Activated CD4-positive, CD25-positive, alpha-beta regulatory T cell treated with anti-CD3 and anti-CD28 coated beads, Interleukin-2, amount 50 U/mL, for 16 hours (primary cell): ENCODE measurements at regions not wholly inside any gene's neighbourhood (a gene's known extent, or its start where the extent isn't known, plus 50 kb on each side); places are given as distances from the start of the nearest gene placed in this dataset.
"Not testable (repeated sequence)": the region's sequence is repeated elsewhere in the genome, so short reads cannot be mapped to it uniquely, and the experiment has no call there.

Experiments
- DNase-seq: peaks from one replicate; pipeline ENCODE4 v3.0.0-alpha.2; 2020; ENCODE audit warnings: low read depth, low spot score

DNA sequence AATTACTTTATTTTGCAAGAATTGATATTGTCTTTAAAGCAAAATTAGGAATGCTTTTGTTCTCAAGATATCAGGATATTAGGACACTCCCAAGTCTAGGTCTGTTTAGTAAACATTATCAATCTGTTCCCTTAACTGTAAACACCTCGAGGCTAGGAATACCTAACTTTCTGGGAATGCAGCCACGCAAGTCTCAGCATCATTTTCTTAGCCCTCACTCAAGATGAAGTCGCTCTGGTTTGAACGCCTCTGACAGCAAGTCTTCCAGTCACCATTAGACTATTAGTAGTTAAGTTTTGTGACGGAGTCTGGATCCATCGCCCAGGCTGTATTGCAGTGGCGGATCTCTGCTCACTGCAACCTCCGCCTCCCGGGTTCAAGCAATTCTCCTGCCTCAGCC is 128.0 kb upstream of the MYO3A start:
- DNase-seq = no peak

DNA sequence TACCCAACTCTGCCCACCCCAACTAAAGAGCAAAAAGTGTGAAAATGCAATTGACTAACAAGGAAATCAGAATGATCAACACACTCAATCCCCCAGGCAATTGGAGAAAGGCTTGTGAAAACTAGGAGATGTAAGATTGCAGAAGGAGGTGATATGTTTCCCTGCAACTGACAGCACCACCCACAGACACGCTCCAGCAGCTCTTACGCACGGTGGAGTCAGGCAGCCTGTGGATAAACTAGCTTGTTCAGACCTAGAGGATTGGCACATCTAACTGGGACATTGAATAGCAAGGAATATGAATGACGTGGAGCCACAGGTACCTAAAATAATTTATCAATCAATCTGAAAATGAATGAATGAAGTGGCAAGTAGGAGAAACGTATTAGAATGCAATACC is 125.7 kb upstream of the MYO3A start:
- DNase-seq = no peak

DNA sequence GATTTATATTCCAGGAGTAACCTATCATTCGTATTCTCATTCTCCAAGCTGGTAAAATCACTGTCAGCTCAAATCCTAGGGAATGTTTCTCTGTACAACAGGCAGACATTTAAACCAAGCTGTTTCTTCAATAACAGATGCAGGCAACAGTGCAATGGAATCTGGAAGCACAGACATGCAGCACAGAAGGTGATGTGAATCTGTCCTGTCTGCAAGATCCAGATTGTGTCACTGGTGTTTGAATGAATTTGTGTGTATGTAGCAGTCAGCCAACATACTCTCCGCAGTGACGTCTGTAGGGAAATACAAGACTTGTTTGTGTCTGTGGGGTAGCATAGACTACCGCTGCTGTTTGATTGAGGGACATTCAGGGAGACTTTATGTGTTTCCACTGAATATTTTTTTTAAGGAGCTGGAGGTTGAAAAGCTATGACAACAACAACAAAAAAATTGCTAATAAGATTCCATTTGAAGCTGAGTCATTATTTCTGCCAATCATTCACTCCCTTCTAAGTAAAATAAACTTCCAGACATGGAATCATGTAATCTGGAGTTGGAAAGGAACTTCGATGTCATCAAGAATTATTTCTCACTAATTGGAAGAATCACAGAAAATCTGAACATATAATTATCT is 122.9 kb upstream of the MYO3A start:
- DNase-seq = no peak

DNA sequence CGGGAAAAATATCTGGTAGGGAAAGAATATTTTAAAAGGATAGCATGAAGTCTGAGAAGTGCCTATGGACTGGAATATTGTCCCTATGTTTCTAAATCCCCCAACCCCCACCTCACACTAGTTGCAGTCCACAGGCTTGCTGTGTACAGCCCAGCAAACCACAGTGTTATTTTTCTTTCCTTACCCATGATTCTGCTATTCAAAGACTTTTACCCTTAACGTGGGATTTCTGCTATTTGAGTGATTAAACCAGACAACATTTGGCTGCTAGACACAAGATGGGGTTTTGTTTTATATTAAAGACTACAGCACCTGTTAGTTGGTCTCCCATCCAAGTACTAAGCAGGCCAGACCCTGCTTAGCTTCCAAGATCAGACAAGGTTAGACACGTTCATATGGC is 120.5 kb upstream of the MYO3A start:
- no peak for DNase-seq

DNA sequence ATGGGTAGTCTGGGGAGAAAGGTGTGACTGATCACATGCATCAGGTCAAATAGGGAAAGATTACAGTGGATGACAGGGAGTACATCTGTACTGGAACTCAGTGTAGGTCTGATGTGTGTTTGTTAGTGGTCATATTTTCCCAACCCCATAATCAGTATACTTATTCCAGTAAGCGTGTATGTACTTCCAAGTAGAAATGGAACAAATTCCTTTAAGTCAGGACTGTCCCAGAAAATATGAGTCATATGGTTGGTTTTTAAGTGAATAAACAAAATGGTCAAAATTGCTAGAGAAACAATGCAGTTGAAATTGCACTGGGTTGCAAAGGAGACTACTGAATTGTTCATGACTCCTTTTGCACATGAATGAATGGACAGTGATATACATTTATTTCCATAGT is 118.8 kb upstream of the MYO3A start:
- DNase-seq = no peak

DNA sequence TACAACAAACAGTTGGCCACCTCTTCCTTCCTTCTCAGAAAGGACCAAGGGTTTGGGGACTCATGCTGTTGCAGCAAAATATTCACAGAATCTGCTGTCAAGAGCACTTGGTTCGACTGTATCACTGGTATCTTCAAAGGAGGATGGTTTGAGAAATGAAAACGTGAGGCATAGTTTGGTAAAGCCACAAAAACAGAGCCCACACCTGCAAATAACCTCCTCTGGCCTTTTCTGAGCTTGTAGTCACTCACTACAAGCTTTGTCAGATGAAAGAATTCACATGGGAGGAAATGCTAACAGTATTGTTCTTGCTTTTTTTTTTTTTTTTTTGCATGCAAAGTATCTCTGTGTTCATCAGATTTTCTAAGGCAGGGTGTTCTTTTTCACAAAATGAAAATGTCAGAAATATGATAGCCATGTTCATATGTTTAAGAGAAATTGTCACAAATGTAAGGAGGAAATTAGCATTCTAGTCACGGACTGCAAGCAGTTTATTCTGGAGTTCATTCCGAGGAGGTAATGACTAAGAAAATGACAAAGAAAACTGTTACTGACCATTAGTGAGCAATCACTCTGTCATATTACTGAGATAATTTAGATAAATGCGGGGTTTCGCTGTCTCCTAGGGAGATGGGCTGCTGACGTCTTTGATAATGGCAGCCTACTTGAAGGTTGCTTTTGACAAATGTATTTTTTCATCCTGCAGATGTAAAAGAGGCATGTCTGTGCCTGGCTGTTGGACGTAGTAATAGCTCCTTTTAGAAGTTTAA is 117.8 kb upstream of the MYO3A start:
- no peak for DNase-seq

DNA sequence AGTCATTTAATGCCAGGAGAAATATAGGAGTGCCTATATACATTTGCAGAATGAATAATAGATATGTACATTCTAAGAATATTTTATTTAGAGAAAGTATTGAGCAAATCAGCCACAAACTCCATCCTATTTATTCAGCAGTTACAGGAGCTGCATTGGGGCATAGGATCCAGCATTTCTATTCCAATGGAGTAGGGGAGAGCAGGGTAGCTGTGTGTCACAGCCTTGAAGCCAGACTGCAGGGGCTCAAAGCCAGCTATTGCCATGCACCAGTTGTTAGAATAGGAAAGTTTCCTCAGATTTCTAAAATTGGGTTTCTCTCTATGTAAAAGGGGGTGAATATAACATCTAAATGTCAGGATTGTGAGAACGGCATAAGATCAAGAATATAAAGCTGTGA is 116.8 kb upstream of the MYO3A start:
- DNase-seq = no peak

DNA sequence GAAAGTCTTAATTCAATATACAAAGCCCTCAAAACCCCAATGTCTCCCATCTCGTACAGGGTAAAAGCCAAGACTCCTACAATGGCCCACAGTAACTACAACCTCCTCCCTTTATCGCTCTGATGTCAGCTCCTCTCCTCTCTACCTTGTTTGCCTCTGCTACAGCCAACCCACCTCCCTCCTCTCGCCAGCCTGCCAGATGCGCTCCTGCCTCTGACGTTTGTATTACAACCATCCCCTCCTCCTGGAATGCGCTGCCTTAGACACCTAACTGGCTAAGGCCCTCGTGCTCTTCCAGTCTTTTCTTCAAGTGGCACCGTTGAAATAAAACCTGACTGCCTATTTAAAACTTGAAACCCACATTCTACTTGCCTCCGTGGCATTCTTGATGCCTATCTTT is 115.3 kb upstream of the MYO3A start:
- no peak for DNase-seq

DNA sequence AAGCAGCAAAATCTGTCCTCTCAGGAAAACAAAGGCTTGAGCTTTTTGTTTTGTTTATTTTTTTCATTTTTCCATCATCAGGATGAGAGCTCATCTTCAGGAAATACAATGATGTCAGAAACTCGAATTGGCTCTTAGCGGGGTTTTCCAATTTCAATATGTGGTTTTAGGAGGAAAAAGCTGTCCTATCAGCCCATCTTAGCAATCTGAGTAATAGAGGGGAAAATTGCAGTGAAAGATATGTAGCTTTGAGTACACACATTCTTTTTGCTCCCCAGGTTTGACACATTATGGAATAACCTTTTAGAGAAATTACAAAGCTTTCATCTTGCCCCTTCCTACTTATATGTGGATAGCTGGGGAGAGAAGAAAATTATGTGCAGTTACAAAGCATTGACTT is 113.6 kb upstream of the MYO3A start:
- no peak for DNase-seq

DNA sequence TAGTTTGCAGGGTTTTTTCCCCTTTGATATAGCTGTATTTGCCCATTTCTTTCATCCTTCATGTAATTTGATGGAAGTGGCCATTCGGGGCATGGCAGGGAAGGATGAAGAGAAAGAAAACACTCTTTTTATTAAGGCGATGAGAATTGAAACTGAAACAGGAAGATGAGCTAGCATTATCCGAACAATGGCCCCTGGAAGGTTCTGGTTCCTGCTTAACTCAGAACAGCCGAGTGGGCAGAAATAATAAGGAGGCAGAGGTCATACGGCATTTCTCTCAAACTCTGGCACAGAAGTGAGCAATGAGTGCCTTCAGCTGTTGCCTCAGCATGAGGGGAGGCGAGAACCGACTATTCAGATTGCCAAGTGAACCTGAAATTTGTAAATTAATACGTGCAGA is 113.2 kb upstream of the MYO3A start:
- DNase-seq = no peak

DNA sequence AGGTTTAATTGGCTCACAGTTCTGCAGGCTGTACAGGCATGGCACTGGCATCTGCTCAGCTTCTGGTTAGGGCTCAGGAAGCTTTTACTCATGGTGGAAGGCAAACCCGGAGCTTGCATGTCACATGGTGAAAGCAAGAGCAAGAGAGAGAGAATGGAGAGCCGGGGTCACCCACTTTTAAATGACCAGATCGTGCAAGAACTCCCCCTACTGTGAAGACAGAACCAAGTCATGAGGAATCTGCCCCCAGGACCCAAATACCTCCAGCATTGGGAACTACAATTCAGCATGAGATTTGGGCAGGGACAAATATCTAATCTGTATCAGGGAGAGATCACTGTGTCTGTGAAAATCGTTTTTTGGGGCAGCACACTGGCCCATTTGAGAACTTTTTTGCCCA is 110.0 kb upstream of the MYO3A start:
- no peak for DNase-seq

DNA sequence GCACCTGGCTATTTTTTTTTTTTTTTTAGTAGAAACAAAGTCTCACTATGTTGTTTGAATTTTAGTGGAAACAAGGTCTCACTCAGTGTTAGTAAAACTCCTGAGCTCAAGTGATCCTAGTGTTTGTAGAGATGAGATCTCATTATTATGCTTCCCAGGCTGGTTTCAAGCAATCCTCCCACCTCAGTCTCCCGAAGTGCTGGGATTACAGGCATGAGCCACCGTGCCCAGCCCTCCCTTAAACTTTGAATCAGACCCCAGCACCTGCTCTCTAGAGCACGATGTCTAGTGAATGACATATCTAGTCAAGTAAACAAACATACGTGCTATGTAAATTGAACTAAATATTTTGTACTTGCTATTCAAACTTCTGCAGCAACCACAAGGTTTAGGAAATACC is 105.6 kb upstream of the MYO3A start:
- no peak for DNase-seq

DNA sequence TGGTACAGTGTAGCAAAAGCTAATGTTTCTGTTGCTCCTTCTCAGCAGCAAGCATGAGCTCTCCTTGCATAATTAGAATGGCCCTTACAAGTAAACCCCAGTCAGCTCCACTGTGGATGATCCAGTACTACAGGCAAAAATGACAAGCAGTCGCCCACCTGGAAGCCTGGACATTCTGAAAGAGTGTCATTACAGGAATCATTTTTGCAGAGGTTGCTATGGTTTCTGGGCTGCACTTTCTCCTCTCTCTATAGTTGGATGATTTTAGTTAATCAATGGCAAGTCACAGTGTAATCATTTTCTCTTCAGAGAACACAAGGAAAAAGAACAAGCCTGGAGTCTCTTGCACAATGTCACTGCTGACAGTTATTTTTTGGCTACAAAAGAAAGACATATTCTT is 102.9 kb upstream of the MYO3A start:
- no peak for DNase-seq

DNA sequence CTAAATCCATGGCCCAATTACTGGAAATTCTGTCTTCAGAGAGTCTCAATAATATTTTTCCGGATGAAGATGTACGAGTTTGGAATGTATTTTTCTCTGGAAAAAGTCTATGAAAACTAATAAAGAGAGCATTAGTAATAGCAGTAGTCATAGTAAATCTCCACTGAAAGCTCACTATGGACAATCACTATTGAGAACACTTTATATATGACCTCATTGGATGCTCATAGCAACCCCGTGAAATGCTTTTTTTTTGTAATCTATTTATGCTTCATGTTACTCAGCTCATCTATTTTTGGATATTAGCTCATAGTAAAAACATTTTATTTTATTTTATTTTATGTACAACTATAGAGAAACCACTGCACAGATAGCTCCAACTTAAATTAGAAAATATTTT is 94.3 kb upstream of the MYO3A start:
- no peak for DNase-seq

DNA sequence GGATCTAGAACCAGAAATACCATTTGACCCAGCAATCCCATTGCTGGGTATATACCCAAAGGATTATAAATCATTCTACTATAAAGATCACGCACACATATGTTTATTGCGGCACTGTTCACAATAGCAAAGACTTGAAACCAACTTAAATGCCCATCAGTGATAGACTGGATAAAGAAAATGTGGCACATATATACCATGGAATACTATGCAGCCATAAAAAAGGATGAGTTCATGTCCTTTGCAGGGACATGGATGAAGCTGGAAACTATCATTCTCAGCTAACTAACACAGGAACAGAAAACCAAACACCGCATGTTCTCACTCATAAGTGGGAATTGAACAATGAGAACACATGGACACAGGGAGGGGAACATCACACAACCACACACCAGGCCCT is 93.2 kb upstream of the MYO3A start:
- not testable (repeated sequence) for DNase-seq

DNA sequence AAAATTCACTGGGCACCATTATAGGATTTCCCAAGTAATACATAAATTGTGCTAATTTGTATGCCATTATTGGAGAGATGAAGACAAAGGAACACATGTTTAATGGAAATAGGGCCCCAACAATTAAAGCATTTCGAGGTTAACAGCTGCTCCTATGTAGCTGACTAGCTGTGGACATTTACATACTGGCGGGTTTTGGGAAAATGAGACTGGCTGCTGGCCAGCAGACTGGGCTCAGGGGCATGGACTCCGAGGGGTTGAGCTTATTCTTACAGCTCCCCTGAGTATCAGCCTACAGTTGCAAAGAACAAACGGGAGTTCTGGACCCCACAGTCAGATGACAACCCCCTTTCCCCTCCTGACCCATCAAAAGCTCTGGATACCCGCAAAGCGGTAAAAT is 91.9 kb upstream of the MYO3A start:
- DNase-seq = no peak

DNA sequence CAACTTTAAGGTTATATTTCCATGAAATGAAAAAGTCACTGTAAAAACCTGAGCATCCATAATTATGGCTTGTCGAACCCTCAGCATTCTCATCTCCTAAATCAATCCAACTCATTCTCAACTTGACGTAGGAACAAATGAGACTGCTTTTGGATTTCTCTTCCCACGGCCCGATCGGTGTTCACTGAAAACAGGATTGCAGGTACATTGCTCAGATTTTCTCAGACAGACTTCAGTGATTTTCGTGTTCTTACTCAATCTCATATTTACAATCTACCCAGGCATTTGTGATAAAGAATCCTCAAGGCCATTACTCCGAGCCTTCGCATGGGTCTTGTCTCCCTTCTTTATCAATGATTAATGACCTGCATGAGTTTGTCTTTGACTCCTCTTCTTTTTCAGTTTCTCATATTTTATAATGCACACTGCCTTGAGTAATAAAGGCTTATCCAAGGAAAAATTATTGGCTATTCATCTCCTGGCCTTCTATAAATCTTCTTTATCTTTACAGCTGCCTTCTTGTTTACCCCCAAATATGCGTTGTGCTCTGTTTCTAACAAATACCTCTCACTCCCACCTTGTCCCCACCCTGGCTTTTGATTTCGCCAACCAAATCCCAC is 90.4 kb upstream of the MYO3A start:
- no peak for DNase-seq

DNA sequence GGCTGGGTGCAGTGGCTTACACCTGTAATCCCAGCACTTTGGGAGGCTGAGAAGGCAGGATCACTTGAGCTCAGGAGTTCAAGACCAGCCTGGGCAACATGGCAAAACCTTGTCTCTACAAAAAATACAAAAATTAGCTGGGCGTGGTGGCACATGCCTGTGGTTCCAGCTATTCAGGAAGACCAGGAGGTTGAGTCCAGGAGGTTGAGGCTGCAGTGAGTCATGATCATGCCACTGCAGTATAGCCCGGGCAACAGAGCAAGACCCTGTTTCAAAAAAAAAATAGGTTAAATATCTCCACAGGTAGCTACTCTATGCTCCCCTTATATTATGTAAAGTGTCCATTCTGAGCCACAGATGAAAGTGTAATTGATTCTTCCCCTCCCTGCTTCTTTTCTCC is 89.3 kb upstream of the MYO3A start:
- not testable (repeated sequence) for DNase-seq

DNA sequence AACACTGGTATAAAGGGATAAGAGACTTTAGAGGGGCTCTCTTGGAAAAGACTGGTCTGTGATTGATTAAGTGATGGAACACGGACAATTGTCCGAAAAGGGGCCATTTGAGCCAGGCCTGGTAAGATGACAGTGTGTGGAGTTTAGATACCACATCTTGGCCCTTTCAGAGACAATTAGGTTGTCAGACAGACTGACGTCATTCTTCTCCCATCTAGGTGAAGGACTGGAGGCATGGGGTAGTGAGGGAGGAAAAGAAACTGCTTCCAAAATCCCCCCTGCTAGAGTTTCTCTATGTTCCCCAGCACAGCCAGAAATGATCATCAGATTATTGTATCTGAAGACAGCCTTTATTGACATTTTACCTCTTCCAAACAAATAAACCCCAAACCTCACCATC is 84.8 kb upstream of the MYO3A start:
- DNase-seq = no peak

DNA sequence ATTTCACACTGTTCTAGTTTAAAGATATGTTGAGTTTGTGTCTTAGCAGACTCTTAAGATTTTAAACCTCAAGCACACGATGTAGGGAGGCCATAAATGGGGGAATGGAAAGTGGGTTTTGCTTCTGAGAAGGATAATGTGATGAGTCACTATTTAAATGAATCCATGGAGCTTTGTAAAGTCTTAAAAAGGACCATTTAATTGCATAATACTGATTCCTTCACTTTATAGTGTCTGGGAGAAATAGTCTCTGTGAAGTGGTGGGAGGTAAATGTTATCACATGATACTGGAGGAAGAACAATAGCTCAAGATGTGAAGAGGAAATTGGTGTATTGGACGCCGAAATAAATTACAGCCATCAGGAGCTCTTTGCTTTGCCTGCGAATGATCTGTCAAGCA is 84.0 kb upstream of the MYO3A start:
- DNase-seq = no peak

DNA sequence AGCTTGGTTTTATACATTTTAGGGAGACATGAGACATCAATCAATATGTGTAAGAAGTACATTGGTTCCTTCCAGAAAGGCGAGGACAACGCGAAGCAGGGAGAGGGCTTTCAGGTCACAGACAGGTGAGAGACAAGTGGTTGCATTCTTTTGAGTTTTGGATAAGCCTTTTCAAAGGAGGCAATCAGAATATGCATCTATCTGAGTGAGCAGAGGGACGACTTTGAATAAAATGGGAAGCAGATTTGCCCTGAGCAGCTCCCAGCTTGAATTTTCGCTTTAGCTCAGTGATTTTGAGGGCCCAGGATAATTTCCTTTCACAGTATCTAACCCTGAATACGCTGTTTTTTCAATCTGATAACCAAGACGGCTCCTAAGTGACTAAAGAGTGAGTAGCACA is 82.5 kb upstream of the MYO3A start:
- no peak for DNase-seq

DNA sequence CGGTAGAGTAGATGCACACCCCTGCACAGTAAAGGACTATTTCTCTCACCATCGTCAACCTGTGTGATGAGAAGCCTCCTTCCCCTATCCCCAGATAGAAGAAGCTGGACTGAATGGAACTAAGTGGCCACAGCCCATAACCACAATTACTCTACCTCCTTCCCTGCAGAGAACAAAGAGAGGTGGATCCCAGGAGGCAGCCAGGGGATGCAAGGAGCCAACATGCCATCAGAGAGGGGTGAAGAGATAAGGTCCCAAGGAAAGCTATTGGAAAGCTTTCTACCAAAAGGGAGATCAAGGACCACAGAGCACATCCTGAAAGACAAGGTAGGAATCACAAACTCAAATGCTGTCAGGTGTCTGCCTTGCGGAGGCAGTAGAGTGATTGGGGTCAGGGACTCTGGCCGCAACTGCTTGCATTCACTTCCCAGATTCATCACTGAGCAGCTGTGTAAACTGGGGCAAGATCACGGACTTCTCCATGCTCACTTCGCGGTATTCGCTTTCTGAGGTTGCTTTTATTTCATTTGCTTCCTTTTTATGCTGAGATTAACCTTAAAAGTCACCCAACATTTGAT is 81.6 kb upstream of the MYO3A start:
- DNase-seq = no peak

DNA sequence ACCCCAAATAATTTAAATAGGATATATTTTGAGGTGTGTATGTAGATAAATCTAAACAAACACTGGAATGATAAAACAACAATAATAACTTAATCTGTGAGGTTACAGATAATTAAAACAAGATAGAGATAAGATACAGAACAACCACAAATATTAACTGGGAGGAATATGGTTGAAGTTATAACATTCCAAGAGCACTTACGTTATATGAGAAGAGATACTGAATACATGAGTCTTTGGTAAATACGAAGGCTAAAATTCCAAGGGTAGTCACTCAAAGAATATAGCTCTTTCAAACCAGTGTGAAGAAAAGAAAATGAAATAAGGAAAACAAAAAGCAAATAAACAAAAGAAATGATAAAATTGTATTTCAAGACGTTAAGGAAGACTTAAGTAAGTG is 76.0 kb upstream of the MYO3A start:
- DNase-seq = no peak
